ENCODE measurements at regions not wholly inside any gene's neighbourhood (a gene's known extent, or its start where the extent isn't known, plus 50 kb on each side); places are given as distances from the start of the nearest gene placed in this dataset.
"Not testable (repeated sequence)": the region's sequence is repeated elsewhere in the genome, so short reads cannot be mapped to it uniquely, and the experiment has no call there.

GRCh38 chr6:3529232-3529631 is 72.4 kb upstream of the SLC22A23 start:
- DNase-seq (ENCODE audit: low read depth in 2 of 3, low spot score in 2 of 3), result no peak

- DNase-seq (ENCODE audit: low read depth in 2 of 3, low spot score in 2 of 3), result not testable (repeated sequence)
Observed at GRCh38 chr6:3528081-3528671, 71.3 kb upstream of the SLC22A23 start.

- DNase-seq (ENCODE audit: low read depth in 2 of 3, low spot score in 2 of 3), result no peak
Observed at GRCh38 chr6:3527651-3527977, 70.8 kb upstream of the SLC22A23 start.

GRCh38 chr6:3526962-3527650 is 70.3 kb upstream of the SLC22A23 start:
- no peak for DNase-seq (ENCODE audit: low read depth in 2 of 3, low spot score in 2 of 3)

- DNase-seq (ENCODE audit: low read depth in 2 of 3, low spot score in 2 of 3), result no peak
Observed at GRCh38 chr6:3525915-3526314, 69.1 kb upstream of the SLC22A23 start.

- DNase-seq (ENCODE audit: low read depth in 2 of 3, low spot score in 2 of 3), result no peak
Observed at GRCh38 chr6:3524456-3524855, 67.6 kb upstream of the SLC22A23 start.

- no peak for DNase-seq (ENCODE audit: low read depth in 2 of 3, low spot score in 2 of 3)
Observed at GRCh38 chr6:3523966-3524365, 67.1 kb upstream of the SLC22A23 start.

- no peak for DNase-seq (ENCODE audit: low read depth in 2 of 3, low spot score in 2 of 3)
Observed at GRCh38 chr6:3523271-3523670, 66.4 kb upstream of the SLC22A23 start.

GRCh38 chr6:3522561-3523260 is 65.9 kb upstream of the SLC22A23 start:
- DNase-seq (ENCODE audit: low read depth in 2 of 3, low spot score in 2 of 3), result no peak

- no peak for DNase-seq (ENCODE audit: low read depth in 2 of 3, low spot score in 2 of 3)
Observed at GRCh38 chr6:3520281-3521230, 63.7 kb upstream of the SLC22A23 start.

GRCh38 chr6:3518356-3519190 is 61.7 kb upstream of the SLC22A23 start:
- DNase-seq (ENCODE audit: low read depth in 2 of 3, low spot score in 2 of 3), result no peak

- DNase-seq (ENCODE audit: low read depth in 2 of 3, low spot score in 2 of 3), result no peak
Observed at GRCh38 chr6:3517350-3517749, 60.5 kb upstream of the SLC22A23 start.

- no peak for DNase-seq (ENCODE audit: low read depth in 2 of 3, low spot score in 2 of 3)
Observed at GRCh38 chr6:3516092-3516491, 59.2 kb upstream of the SLC22A23 start.

GRCh38 chr6:3515669-3516068 is 58.8 kb upstream of the SLC22A23 start:
- DNase-seq (ENCODE audit: low read depth in 2 of 3, low spot score in 2 of 3), result no peak

- no peak for DNase-seq (ENCODE audit: low read depth in 2 of 3, low spot score in 2 of 3)
Observed at GRCh38 chr6:3513416-3513815, 56.6 kb upstream of the SLC22A23 start.

- no peak for DNase-seq (ENCODE audit: low read depth in 2 of 3, low spot score in 2 of 3)
Observed at GRCh38 chr6:3512832-3513231, 56.0 kb upstream of the SLC22A23 start.

- no peak for DNase-seq (ENCODE audit: low read depth in 2 of 3, low spot score in 2 of 3)
Observed at GRCh38 chr6:3510617-3511016, 53.8 kb upstream of the SLC22A23 start.

- DNase-seq (ENCODE audit: low read depth in 2 of 3, low spot score in 2 of 3), result no peak
Observed at GRCh38 chr6:3510178-3510577, 53.3 kb upstream of the SLC22A23 start.

- DNase-seq (ENCODE audit: low read depth in 2 of 3, low spot score in 2 of 3), result no peak
Observed at GRCh38 chr6:3509336-3509735, 52.5 kb upstream of the SLC22A23 start.

GRCh38 chr6:3506751-3507383 is 50.0 kb upstream of the SLC22A23 start:
- DNase-seq (ENCODE audit: low read depth in 2 of 3, low spot score in 2 of 3), result no peak

Measured in activated CD8-positive, alpha-beta memory T cell treated with anti-CD3 and anti-CD28 coated beads for 48 hours (primary cell).